GM18867 (cell line): ENCODE measurements at regions not wholly inside any gene's neighbourhood (a gene's known extent, or its start where the extent isn't known, plus 50 kb on each side); places are given as distances from the start of the nearest gene placed in this dataset.
A peak's percentile ranks its signal among the peaks of the same experiment; 100 is the strongest.

Experiments
- ATAC-seq: cut with Tn5 transposase; IDR thresholded peaks from one replicate; pipeline ENCODE4 v1.9.1; 2021; ENCODE audit warnings: mild to moderate bottlenecking, moderate library complexity; ENCODE audit not compliant: unreplicated experiment

DNA sequence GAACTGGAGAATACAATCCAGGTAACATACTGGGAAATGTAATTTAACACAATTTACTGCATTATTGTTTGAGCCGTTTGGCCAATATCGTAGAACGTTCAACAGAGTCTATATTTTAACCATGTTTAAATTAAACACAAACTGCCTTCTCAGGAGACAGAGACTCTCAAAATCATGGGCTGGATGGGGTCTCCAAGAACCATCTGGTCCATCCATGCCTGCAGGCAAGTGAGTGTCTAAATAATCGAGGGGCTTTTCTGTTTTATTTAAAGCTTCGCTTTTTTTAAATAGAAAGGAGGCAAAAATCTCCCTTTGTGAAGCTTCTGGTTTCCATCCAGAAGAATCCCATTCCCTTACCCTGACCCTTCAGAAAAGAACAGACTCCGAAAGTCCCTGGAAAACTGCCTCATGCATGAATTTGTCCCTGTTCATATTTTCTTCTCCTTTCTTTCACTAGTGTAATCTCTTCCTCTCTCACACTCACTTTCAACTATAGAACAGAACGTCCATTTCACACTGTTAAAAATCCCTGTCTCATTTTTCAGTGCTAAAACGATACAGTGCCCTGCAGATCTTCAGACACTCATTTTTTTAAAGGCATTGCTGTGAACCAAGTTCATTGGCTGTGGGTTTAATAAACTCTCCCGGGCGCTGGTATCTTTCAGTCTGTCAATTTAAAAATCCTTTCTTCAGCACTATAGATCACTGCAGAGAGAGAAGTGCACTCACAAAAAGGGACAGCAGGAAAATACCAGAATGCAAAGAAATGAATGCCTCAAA is 111.4 kb upstream of the TOM1L1 start:
- ATAC-seq, result no peak

DNA sequence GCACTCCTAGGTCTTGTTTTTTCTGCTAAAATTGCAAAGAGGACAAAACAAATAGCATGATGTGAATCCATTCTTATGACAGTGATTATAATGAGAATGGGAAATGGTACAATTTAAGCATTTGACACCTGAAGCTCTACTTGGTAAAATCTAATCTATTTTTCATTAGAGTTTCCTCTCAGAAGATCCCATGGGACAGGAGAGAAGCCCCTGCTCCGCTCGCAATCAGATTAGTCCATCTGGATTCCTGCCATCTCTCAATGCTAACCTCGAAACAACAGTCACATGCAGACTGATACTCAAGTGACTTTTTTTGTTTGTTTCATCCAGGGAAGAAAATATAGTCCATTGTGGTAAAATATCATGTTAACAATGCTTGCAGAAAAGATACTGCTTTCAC is 107.4 kb upstream of the TOM1L1 start:
- ATAC-seq, result no peak

DNA sequence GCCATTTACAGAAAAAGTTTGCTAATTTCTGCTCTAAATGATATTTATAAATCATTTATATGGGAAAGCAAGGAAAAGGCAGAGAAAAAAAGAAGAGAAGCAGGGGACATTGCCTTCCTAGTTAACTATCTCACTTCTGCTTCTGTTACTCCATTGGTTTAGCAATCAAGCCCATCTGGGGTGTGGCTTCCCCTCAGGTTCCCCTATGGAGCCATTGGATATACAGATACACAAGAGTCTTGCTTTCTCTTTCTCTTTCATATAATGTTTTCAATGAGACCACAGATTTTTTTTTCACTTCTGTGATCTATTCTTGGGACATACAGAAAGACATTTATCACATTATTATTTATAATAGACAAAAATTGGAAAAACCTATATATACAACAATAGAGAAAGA is 105.6 kb upstream of the TOM1L1 start:
- ATAC-seq, result peak; percentile 64

DNA sequence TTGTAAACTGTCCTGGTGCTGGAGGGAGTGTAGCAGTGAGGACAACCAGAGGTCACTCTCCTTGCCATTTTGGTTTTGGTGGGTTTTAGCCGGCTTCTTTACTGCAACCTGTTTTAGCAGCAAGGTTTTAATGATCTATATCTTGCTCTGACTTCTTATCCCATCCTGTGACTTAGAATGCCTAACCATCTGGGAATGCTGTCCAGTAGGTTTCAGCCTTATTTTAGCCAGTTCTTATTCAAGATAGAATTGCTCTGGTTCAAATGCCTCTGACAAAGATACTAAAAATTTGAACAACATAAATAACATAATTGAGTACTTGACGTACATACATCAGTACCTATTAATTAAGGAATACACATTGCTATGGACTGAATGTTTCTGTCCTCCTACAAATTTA is 93.3 kb upstream of the TOM1L1 start:
- ATAC-seq, result no peak

DNA sequence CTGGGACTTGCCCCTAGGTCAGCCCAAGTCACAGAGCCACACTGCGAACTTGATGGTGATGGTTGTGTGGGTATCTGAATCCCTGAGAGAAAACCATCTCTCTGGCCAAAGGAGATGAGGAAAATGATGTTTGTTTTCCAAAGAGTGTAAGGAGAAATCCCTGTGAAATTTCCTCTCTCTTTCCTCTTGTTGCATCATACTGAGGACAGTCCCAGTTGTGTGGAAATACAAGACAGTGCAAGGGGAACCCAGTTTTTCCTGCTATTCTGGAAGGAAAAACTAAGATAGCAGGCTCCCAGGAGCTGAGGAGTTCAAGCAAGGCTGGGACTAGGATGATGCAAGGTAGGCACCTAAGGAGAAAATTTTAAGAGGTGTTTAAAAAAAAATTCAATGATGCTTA is 86.8 kb upstream of the TOM1L1 start:
- ATAC-seq, result no peak

DNA sequence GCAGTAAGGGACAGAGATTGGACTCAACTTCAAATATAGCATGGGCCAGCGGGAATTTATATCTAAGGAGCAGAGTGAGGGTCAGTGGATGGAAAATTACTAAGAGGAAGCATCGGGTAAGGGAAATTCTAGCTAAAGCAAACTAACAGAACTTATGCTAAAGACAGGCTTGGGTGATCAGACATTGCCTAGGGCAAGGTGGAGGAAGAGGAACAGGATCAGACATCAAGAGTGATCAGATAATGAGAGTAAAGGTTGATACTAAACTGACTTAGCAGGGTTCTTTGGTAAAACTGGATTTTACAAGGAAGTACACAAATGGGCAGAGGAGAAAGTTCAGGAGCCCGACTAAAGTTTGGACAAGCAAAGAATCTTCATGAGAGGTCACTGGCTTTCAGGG is 86.3 kb upstream of the TOM1L1 start:
- ATAC-seq, result no peak

DNA sequence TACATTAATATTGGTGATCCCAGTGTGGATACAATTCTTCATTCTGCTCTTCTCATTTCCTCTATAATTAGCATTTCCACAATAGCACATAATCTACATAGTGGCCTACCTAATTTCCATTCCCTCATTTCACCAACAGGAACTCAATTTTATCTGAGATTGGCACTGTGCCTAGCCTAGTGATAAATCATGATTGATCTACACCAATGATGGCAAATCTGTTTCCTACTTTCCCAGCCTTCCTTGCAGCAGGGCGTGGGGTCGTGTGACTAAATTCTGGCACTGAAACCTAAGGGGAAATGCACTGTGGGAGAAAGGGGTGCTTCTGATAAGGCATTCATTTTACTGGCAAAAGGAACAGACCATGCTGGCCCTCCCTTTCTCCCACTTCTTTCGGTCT is 66.6 kb upstream of the TOM1L1 start:
- ATAC-seq, result no peak

DNA sequence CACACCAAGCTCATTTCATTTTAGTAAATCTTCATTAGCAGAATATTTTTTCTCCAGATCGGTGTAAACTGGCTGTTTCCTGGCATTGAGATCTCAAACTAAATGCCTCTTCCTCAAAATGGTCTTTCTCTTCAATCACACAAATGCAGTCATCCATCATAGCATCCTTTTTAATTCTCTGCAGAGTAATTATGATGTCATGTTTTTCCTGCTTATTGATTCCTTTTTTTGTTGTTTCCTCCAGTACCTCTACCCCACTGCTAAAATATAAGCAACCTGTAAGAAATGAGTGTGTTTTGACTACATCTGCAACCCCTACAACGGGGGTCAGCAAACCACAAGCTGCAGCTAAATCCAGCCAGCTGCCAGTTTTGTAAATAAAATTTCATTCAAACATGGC is 65.6 kb upstream of the TOM1L1 start:
- ATAC-seq, result no peak

DNA sequence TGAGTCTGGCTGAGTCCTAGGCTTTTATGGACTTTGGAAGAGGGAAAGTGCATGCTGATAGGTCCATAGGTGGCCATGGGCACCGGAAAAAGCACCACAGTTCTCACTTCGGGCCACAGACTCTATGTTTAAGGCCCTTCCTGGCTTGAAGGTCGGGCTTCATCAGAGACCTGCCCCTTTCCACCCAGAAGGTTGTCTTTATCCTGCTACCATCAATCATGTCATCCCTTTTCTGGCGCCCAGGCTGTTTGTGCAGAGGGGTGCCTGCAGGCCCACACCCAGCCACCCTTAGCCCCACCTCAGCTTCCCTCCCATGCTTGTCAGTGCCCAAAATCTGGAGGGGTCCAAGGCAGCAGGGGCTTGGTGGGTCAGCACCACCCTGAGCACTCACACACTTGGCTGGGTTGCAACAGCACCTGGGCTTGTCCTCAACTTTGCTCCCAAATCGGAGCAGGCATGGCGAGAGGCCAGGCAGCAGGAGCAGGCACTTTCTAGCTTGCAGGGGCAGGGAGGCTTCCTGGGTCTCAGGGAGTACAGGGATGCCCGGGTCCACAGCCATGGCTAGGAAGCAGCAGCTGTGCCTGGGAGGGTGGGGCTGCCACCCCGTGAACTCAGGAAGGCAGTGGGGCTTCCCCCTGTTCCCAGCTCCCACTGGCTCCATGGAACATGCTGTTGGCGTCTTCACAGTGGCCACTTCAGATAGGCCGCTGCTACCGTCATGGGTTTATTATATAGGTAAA is 63.8 kb upstream of the TOM1L1 start:
- no peak for ATAC-seq

DNA sequence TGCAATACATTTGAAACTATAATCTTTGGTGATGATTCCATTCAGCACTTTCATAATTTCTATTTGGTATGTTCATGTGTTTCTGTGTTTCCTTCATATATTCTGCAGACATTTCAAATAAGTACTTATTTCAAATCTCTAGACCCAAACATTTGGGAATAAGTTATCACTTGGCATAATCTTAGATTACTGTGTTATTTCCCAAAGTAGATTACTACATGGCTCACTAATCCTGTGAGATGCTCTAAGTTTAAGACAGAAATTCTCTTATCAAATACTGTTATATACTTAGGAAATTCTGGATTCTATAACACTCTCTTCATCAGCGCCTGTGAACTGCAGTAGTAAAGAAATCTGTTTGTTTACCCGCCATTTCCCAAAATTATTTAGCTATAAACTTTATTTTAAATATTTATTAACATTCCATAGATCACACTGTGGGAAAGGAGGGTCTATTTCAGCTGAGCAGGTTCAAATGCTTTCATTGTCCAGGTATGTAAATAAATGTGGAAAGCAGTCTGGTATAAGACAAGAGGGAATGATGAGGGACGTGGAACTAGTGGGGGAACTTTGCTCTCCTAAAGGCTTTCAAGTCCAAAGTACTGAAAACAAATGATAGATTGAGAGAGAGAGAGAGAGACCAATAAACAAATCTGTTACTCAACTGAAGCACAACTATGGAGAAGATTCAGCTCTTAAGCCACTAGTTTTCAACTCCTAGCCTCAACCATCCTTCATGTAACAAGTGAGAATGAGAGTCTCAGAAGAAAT is 61.8 kb upstream of the TOM1L1 start:
- no peak for ATAC-seq

DNA sequence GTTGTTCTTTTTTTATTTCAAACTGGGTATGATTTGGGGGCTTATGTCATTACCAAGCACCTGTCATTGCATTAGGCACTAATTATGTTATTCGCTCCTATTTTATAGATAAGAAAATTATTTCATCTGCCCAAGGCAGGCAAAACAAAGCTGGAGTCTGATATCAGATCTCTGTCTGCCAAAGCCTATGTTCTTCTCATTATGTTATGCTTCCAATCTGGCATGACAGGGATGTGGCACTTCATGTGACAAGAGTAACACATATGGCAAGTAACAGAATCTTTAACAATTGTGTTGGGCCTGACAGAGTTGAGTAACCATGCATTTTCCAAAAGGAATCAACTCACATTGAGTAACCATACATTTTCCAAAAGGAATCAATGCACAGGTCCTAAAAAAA is 61.2 kb upstream of the TOM1L1 start:
- no peak for ATAC-seq

DNA sequence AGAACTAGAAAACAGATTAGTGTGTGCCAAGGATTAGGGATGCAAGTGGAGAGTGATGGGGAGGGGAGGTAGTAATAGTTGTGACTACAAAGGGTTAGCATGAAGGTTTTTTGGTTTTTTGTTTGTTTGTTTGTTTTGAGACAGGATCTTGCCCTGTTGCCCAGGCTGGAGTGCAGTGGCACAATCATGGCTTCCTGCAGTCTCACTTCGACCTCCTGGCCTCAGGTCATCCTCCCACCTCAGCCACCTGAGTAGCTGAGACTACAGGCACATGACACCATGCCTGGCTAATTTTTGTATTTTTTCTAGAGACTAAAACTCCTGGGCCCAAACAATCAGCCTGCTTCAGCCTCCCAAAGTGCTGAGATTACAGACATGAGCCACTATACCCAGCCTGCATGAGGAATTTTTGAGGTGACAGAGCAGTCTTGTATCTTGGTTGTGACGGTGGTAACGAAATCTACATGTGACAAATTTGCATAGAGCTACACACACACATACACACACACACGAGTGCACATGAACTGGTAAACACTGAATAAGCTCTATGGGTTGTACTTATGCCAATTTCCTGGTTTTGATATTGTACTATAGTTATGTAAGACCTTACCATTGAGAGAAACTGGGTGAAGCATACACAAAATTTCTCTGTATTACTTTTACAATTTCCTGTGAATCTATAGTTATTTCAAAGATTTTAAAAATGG is 59.6 kb upstream of the TOM1L1 start:
- no peak for ATAC-seq

DNA sequence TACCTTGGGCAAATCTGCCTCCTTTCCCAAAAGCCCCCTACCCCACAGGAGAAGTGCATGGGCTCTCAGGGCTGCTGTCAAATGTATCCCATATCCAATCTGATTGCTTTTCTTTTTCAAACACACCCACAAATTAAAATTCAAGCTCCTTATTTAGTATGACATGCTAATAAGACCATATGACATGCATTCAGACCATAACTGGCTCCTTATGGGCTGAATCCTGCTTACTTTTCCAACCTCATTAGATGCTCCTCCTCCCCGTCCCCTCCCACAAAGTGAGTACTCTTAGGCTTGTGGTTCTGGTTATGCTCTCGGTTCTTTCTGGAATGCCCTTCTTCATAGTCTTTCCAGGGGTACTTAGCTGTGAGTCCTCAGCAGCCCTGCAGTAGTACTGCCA is 59.0 kb upstream of the TOM1L1 start:
- no peak for ATAC-seq

DNA sequence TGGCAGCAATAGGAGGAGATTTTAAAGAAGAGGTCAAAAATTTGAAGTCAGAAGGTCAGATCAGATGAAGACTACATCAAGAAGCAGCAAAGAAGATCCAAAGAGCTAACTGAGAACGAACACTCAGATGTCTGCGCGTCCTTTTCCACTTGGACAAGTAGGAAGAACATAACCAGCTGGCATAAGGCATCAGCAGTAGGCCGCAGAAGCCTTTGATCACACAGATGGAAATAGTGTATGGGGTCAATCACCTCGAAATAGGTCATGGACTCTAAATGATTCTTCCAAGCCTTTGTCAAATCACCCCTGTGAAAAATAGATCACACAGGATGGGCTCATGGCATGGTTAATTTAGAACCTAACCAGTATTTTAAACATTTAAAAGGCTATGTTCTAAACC is 56.4 kb upstream of the TOM1L1 start:
- no peak for ATAC-seq

DNA sequence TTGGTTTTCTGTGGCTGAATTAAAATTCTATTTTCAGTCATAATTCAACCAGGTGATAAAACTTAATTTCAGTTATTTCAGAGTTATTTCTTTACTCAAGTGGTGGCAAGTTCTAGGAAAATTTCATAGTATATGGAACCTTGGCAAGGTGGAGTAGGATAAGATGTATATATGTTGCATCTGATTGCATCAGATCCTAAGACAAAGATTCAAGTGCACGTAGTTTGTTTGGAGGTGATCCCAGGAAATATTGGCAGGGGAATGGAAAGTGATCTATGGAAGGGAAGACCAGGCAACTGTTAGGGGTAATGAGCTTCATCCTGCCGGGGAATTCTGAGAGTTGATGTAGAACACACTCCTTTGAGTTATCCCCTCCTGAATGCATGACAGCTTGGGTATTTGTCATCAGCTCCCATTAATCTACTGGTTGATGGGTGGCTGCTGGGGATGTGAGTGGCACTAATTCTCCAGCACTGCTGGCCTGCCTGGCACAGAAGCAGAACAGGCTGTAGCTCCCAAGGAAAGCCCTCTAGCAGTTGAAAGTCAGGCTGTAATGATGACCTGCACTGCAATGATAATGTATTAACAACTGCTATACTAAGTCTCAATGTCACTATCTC is 52.2 kb upstream of the TOM1L1 start:
- no peak for ATAC-seq

DNA sequence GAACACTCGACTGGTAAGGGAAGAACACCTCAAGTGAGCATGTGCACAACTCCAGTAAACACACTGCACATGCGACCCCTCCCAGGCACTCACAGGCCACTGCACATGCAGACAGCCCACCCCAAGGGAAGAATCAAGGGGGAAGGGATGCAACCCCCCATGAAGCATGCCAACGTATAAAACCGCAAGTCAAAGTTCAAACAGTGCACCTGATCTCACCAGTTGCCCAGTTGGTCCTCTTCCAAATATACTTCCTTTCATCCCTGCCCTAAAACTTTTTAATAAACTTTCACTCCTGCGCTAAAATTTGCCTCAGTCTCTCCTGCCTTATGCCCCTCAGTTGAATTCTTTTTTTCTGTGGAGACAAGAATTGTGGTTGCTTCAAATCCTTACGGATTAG is 51.0 kb upstream of the TOM1L1 start:
- no peak for ATAC-seq
